ACC112 (cell line): ENCODE measurements at regions not wholly inside any gene's neighbourhood (a gene's known extent, or its start where the extent isn't known, plus 50 kb on each side); places are given as distances from the start of the nearest gene placed in this dataset.

Experiments
- H2AFZ ChIP-seq: fragments of 200-600 bp; sonication (generic); one replicate; pipeline ENCODE4 v1.6.0; 2017; ENCODE audit warnings: antibody characterized with exemption, low read length; ENCODE audit not compliant: unreplicated experiment
- H3K27ac ChIP-seq: fragments of 200-600 bp; sonication (generic); 2 replicates; pipeline ENCODE4 v1.5.1; 2014; ENCODE audit warnings: low read depth, mild to moderate bottlenecking, antibody characterized with exemption, low read length, moderate library complexity
- H3K27me3 ChIP-seq: fragments of 200-600 bp; sonication (generic); 2 replicates; pipeline ENCODE4 v1.6.1; 2014; ENCODE audit warnings: mild to moderate bottlenecking, antibody characterized with exemption, low read length, moderate library complexity, mixed read lengths; ENCODE audit not compliant: insufficient read depth
- H3K36me3 ChIP-seq: fragments of 200-600 bp; sonication (generic); 2 replicates; pipeline ENCODE4 v1.6.1; 2016; ENCODE audit warnings: mild to moderate bottlenecking, antibody characterized with exemption, low read length, moderate library complexity, mixed read lengths; ENCODE audit not compliant: insufficient read depth
- H3K4me1 ChIP-seq: fragments of 200-600 bp; sonication (generic); one replicate; pipeline ENCODE4 v1.6.1; 2016; ENCODE audit warnings: low read length, mixed read lengths; ENCODE audit not compliant: insufficient read depth, unreplicated experiment, control insufficient read depth
- H3K4me3 ChIP-seq: fragments of 200-600 bp; sonication (generic); 2 replicates; pipeline ENCODE4 v1.5.1; 2014; ENCODE audit warnings: mild to moderate bottlenecking, low read depth, low read length
- H3K79me2 ChIP-seq: fragments of 200-600 bp; sonication (generic); one replicate; pipeline ENCODE4 v1.6.0; 2016; ENCODE audit warnings: low read length; ENCODE audit not compliant: control insufficient read depth, unreplicated experiment, insufficient read depth

DNA sequence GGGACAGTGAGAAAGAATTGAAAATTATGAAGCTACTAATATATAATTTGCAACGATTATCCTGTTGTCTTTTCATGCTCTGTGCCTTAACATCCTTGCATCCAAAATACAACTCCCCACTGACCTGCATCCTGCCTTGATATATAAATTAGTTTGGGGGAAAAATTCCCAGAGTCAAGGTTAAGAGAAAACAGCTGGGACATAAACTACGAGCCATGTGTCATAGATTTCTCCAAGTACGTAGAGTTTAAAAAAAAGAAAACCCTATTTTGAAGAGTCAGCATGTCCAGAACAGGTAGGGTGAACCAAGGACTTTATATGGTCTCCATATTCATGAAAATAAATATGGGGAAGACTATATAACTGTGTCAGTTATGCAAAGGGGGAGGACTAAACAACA is 123.8 kb upstream of the MARCKS start:
- H3K79me2 ChIP-seq, result no peaks in the 10 kb centered on the region
- no peaks in the 10 kb centered on the region for H3K27me3 ChIP-seq
- no peak overlapping the region for H3K27ac ChIP-seq
- H3K4me3 ChIP-seq, result no peak overlapping the region
- H3K36me3 ChIP-seq, result no peaks in the 10 kb centered on the region
- no peak overlapping the region for H2AFZ ChIP-seq
- H3K4me1 ChIP-seq, result peaks cover 4% of the 10 kb centered on the region

DNA sequence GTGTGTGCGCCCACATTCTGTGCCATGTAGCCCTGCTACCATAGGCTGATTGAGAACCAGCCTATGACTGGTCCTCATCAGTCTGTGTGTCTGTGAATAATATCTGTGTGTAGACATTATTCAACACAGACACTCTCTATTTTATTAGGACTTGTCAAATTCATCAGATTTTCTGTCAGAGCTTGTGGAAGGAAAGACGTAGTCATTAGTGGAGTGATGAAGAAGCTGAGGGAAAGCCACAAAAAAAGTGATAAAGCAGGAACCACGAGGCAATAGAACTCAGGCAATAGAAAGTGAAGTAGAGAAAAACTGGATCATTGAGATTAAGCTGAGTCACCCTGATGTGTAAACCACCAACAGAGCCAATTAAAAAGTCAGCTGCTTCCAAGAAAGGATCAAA is 122.2 kb upstream of the MARCKS start:
- Histone ChIP-seq H3K4me3 (no peak overlapping the region), H3K4me1 (peaks cover 4% of the 10 kb centered on the region), H2AFZ (peak overlapping the region; percentile 57), H3K79me2 (no peaks in the 10 kb centered on the region), H3K36me3 (no peaks in the 10 kb centered on the region), H3K27ac (no peak overlapping the region), H3K27me3 (no peaks in the 10 kb centered on the region)

DNA sequence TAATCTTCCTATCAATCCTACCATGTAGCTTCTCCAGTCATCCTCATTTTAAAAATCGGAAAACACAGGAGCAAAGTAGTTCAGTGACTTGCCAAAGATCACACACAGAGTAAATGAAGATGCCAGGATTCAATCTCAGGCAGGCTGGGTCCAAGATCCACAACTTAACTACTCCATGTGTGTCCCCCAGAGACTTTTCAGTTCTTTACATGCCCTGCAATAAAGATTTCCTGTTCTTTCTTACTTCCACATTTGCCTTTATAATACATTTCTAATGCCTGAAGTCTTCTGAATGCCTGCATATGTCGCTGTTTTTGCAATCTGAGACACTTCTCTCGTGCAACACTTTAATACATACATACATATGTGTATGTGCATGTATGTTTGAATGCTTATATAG is 121.7 kb upstream of the MARCKS start:
- Histone ChIP-seq H3K4me3 (no peak overlapping the region), H3K27me3 (no peaks in the 10 kb centered on the region)

DNA sequence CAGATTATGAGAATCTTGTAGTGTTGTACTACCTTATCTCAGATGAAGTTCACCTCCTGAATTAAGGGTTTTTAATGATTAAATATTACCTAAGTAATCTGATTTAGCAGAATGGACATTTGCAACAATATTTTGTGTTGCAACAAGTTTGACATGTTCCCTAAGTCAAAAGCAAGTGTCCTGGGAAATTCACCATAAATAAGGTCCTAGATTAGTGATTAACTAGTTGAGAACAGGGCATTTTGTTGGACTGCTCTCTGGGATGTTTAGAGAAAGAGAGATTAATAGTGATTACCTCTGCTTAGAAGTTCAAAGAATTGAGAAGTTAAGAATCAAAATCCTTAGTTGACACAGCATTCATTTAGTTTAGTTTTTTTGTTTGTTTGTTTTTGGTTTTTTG is 120.2 kb upstream of the MARCKS start:
- Histone ChIP-seq H3K27ac (no peak overlapping the region), H3K36me3 (no peaks in the 10 kb centered on the region), H3K4me1 (peaks cover 4% of the 10 kb centered on the region), H2AFZ (no peak overlapping the region), H3K27me3 (no peaks in the 10 kb centered on the region), H3K79me2 (no peaks in the 10 kb centered on the region), H3K4me3 (no peak overlapping the region)

More for the DNA sequence above, 121.7 kb upstream of the MARCKS start:
- H3K79me2 ChIP-seq, result no peaks in the 10 kb centered on the region
- peaks cover 4% of the 10 kb centered on the region for H3K4me1 ChIP-seq
- no peaks in the 10 kb centered on the region for H3K36me3 ChIP-seq
- peak overlapping the region; percentile 57 for H2AFZ ChIP-seq
- no peak overlapping the region for H3K27ac ChIP-seq

DNA sequence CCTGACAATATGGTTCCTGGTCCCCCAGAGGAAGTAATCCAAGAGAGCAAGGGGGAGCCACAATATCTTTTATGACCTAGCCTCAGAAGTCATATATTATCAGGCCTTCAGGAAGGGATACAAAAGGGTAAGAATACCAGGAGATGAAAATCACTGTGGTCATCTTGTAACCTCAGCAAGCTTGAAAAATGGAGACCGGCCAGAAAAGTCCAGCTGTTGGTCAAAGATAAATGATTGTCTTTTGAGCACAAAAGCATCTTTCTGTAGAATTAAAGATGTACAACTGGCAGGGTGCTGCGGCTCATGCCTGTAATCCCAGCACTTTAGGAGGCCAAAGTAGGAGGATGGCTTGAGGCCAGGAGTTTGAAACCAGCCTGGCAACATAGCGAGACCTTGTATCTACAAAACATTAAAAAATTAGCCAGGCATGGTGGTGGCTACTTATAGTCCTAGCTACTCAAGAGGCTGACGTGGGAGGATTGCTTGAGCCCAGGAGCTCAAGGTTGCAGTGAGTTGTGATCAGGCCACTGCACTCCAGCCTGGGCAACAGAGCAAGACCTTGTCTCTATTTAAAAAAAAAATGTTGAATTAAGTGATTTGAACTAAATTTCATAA is 118.0 kb upstream of the MARCKS start:
- Histone ChIP-seq H3K36me3 (no peaks in the 10 kb centered on the region), H3K4me1 (peaks cover 4% of the 10 kb centered on the region), H2AFZ (no peak overlapping the region), H3K4me3 (no peak overlapping the region), H3K27ac (no peak overlapping the region), H3K79me2 (no peaks in the 10 kb centered on the region), H3K27me3 (no peaks in the 10 kb centered on the region)

DNA sequence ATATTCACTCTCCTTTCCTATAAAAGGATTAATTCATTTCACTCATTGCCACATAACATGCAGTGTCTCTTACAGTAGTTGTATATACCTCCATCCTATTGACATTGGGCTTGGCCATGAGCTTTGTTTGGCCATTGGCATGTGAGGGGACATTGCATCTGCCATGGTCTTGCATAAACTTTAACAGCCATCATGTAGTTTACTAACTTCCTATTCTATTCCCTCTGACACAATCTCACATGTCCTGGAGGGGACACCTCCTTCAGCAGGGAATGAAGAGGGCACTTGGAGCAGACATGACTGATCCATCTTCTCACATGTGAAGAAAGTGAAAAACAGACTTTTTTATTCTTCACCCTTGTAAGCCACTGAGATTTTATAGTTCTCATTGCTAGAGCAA is 115.5 kb upstream of the MARCKS start:
- Histone ChIP-seq H2AFZ (no peak overlapping the region), H3K27me3 (no peaks in the 10 kb centered on the region), H3K27ac (no peak overlapping the region), H3K79me2 (no peaks in the 10 kb centered on the region), H3K4me3 (no peak overlapping the region), H3K36me3 (no peaks in the 10 kb centered on the region), H3K4me1 (no peaks in the 10 kb centered on the region)

DNA sequence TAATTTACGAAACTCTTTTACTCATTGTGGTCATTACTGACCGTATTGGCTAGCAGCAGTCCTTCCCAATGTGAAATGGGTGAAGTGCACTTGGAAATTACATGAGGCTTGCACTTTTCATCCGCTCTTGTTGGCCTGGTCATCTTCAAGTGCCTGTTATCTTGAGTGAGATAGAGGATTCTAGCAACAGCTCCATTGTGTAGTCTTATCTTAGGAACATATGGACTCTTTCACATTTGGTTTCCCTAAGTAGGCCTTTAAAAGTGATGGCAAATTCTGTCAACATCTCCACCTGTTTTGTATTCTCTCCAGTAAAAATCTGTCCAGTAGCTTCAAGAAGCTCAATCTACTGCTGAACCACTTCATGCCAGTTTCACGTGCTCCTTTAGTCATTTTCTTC is 114.8 kb upstream of the MARCKS start:
- H3K36me3 ChIP-seq, result no peaks in the 10 kb centered on the region
- no peak overlapping the region for H2AFZ ChIP-seq
- no peaks in the 10 kb centered on the region for H3K27me3 ChIP-seq
- H3K4me3 ChIP-seq, result no peak overlapping the region
- no peak overlapping the region for H3K27ac ChIP-seq
- no peaks in the 10 kb centered on the region for H3K79me2 ChIP-seq
- no peaks in the 10 kb centered on the region for H3K4me1 ChIP-seq

DNA sequence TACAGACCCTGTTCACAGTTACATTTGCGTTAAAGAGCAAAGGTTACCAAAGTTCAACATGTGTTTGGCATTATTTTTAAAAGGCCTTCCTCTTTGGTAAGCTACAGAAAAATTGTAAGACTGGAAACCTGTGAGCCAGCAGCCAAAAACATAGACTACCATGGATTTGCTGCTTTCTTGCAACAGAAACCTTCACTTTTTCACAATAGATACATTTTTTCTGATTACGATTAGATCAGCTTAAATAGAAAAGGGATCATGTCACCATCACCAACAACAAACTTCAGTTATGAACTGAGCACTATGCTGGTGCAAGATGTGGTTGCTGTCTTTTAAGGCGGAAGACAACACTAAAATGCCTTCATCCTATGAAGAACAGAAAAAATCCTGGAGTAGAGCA is 112.3 kb upstream of the MARCKS start:
- Histone ChIP-seq H3K36me3 (no peaks in the 10 kb centered on the region), H3K27me3 (no peaks in the 10 kb centered on the region), H2AFZ (no peak overlapping the region), H3K4me3 (no peak overlapping the region), H3K4me1 (no peaks in the 10 kb centered on the region), H3K79me2 (no peaks in the 10 kb centered on the region), H3K27ac (no peak overlapping the region)

DNA sequence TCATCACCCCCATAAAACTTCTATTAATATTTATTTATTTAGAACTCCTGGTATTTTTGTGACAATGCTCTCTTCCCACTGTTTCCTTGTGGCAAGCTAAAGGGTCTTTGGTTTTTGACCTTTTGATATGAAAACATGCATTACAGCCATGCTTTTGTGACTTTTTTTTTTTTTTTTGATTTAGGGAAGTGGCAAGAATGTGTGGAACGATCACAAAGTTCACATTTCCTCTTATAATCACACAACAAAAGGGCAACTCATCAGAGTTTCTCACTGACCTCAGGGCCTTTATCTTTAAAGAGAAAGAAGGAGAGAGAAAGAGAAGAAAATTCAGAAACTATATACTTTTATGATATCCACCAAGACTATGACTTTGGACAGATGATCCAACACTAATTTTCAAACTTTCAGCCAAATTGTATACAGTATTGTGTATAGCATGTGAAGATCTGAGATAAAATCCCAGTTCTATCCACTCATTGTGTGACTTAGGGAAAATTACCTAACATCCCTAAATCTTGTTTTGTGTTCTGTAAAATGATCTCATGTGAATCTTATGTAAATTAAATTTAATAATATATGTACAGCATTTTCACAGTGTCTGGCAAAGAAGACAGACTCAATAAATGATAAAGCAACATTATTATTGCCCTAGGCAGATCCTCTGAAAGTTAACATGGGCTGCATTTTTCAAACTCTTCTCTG is 106.8 kb upstream of the MARCKS start:
- H3K27ac ChIP-seq, result no peak overlapping the region

DNA sequence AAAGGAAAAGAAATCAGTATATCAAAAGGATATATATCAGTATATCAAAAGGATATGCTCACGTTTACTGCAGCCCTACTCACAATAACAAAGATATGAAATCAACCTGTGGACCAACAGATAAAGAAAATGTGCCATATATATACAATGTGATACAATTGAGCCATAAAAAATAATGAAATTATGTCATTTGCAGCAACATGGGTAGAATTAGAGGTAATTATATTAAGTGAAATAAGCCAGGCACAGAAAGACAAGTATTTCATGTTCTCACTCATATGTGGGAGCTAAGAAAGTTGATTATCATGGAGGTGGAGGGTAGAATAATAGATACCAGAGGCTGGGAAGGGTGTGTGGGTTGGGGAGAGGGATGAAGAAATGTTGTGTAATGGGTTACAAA is 102.9 kb upstream of the MARCKS start:
- no peak overlapping the region for H3K4me3 ChIP-seq
- no peak overlapping the region for H2AFZ ChIP-seq
- H3K36me3 ChIP-seq, result no peaks in the 10 kb centered on the region
- H3K79me2 ChIP-seq, result no peaks in the 10 kb centered on the region
- H3K4me1 ChIP-seq, result peaks cover 3% of the 10 kb centered on the region
- H3K27ac ChIP-seq, result no peak overlapping the region
- H3K27me3 ChIP-seq, result no peaks in the 10 kb centered on the region

More for the DNA sequence above, 106.8 kb upstream of the MARCKS start:
- no peaks in the 10 kb centered on the region for H3K4me1 ChIP-seq
- no peak overlapping the region for H2AFZ ChIP-seq
- H3K36me3 ChIP-seq, result no peaks in the 10 kb centered on the region
- H3K79me2 ChIP-seq, result no peaks in the 10 kb centered on the region
- no peaks in the 10 kb centered on the region for H3K27me3 ChIP-seq
- H3K4me3 ChIP-seq, result no peak overlapping the region
